IMR-90 (cell line): ENCODE measurements at regions not wholly inside any gene's neighbourhood (a gene's known extent, or its start where the extent isn't known, plus 50 kb on each side); places are given as distances from the start of the nearest gene placed in this dataset.

Experiments used
- CTCF ChIP-seq: conservative IDR thresholded peaks from 2 replicates; pipeline ENCODE4 v1.5.1; 2012; ENCODE audit warnings: mild to moderate bottlenecking, low read depth, low read length, improper control_type of control experiment
- MAFK ChIP-seq: IDR thresholded peaks from 2 replicates; pipeline ENCODE4 v1.6.1; 2012; ENCODE audit warnings: low read depth, low read length, improper control_type of control experiment

- no peak for TF ChIP-seq CTCF
- TF ChIP-seq MAFK: no peak
Observed at GRCh38 chr20:50260479-50261221, 70.0 kb downstream of the CEBPB start.
